Ishikawa (cell line): ENCODE measurements at regions not wholly inside any gene's neighbourhood (a gene's known extent, or its start where the extent isn't known, plus 50 kb on each side); places are given as distances from the start of the nearest gene placed in this dataset.

Source experiments
- CEBPB ChIP-seq: IDR thresholded peaks from 2 replicates; pipeline ENCODE4 v1.6.1; 2012
- EGR1 ChIP-seq: IDR thresholded peaks from 2 replicates; pipeline ENCODE4 v1.6.1; 2012
- FOXM1 ChIP-seq: IDR thresholded peaks from 2 replicates; pipeline ENCODE4 v1.6.1; 2012; ENCODE audit warnings: low read depth, borderline replicate concordance
- NFIC ChIP-seq: IDR thresholded peaks from 2 replicates; pipeline ENCODE4 v1.6.1; 2012
- RAD21 ChIP-seq: IDR thresholded peaks from 2 replicates; pipeline ENCODE4 v1.6.1; 2012; ENCODE audit warnings: low read depth
- YY1 ChIP-seq: IDR thresholded peaks from 2 replicates; pipeline ENCODE4 v1.6.1; 2012; ENCODE audit warnings: low read depth
- ZBTB7A ChIP-seq: IDR thresholded peaks from 2 replicates; pipeline ENCODE4 v1.6.1; 2012; ENCODE audit warnings: low read depth
- TF ChIP-seq, protein P1 (sequence below): IDR thresholded peaks from 2 replicates; pipeline ENCODE4 v1.6.1; 2012; ENCODE audit warnings: low read depth, mild to moderate bottlenecking
- TF ChIP-seq, protein P2 (sequence below): IDR thresholded peaks from 2 replicates; pipeline ENCODE4 v1.6.1; 2012

DNA sequence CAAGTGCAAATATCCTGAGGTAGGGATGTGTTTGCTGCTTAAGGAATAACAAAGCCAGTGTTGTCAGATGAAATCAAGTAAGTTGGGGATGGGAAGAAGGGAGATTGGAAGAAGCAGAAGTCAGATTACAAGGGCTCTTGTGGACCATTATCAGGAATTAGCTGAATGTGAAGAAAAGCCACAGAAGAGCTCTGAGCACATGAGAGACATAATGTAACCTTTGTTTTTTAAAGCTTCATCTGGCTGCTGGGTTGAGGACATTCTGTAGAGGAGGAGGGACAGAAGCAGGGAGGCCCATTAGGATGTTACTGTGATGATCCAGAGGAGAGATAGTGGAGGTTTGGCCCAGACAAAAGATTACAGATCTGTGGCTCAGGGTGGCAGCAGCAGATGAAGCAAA, 111.7 kb downstream of the DUSP10 start:
- TF ChIP-seq FOXM1 (no peak), EGR1 (no peak), CEBPB (no peak), NFIC (no peak), RAD21 (no peak), YY1 (no peak), ZBTB7A (no peak)
- TF ChIP-seq, protein P1, sequence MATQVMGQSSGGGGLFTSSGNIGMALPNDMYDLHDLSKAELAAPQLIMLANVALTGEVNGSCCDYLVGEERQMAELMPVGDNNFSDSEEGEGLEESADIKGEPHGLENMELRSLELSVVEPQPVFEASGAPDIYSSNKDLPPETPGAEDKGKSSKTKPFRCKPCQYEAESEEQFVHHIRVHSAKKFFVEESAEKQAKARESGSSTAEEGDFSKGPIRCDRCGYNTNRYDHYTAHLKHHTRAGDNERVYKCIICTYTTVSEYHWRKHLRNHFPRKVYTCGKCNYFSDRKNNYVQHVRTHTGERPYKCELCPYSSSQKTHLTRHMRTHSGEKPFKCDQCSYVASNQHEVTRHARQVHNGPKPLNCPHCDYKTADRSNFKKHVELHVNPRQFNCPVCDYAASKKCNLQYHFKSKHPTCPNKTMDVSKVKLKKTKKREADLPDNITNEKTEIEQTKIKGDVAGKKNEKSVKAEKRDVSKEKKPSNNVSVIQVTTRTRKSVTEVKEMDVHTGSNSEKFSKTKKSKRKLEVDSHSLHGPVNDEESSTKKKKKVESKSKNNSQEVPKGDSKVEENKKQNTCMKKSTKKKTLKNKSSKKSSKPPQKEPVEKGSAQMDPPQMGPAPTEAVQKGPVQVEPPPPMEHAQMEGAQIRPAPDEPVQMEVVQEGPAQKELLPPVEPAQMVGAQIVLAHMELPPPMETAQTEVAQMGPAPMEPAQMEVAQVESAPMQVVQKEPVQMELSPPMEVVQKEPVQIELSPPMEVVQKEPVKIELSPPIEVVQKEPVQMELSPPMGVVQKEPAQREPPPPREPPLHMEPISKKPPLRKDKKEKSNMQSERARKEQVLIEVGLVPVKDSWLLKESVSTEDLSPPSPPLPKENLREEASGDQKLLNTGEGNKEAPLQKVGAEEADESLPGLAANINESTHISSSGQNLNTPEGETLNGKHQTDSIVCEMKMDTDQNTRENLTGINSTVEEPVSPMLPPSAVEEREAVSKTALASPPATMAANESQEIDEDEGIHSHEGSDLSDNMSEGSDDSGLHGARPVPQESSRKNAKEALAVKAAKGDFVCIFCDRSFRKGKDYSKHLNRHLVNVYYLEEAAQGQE, result no peak
- TF ChIP-seq, protein P2, sequence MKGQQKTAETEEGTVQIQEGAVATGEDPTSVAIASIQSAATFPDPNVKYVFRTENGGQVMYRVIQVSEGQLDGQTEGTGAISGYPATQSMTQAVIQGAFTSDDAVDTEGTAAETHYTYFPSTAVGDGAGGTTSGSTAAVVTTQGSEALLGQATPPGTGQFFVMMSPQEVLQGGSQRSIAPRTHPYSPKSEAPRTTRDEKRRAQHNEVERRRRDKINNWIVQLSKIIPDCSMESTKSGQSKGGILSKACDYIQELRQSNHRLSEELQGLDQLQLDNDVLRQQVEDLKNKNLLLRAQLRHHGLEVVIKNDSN, result no peak
